ENCODE measurements at regions not wholly inside any gene's neighbourhood (a gene's known extent, or its start where the extent isn't known, plus 50 kb on each side); places are given as distances from the start of the nearest gene placed in this dataset.
"Not testable (repeated sequence)": the region's sequence is repeated elsewhere in the genome, so short reads cannot be mapped to it uniquely, and the experiment has no call there.

GRCh38 chr6:25124216-25124715 lies 154.9 kb upstream of the CARMIL1 start:
- no peak for DNase-seq (ENCODE audit: low spot score)

GRCh38 chr6:25125736-25126135 lies 153.4 kb upstream of the CARMIL1 start:
- no peak for DNase-seq (ENCODE audit: low spot score)

- DNase-seq (ENCODE audit: low spot score), result no peak
These were observed 151.9 kb upstream of the CARMIL1 start for GRCh38 chr6:25127076-25127837.

- DNase-seq (ENCODE audit: low spot score), result no peak
These were observed 148.7 kb upstream of the CARMIL1 start for GRCh38 chr6:25130518-25130917.

- no peak for DNase-seq (ENCODE audit: low spot score)
These were observed 146.2 kb upstream of the CARMIL1 start for GRCh38 chr6:25132934-25133333.

GRCh38 chr6:25133568-25133967 lies 145.6 kb upstream of the CARMIL1 start:
- DNase-seq (ENCODE audit: low spot score), result no peak

- DNase-seq (ENCODE audit: low spot score), result no peak
These were observed 142.3 kb upstream of the CARMIL1 start for GRCh38 chr6:25136854-25137253.

GRCh38 chr6:25137480-25137879 lies 141.7 kb upstream of the CARMIL1 start:
- no peak for DNase-seq (ENCODE audit: low spot score)

GRCh38 chr6:25137916-25138232 lies 141.3 kb upstream of the CARMIL1 start:
- DNase-seq (ENCODE audit: low spot score), result no peak

- peak; percentile 58 for DNase-seq (ENCODE audit: low spot score)
These were observed 140.8 kb upstream of the CARMIL1 start for GRCh38 chr6:25138233-25138933.

- DNase-seq (ENCODE audit: low spot score), result no peak
These were observed 140.2 kb upstream of the CARMIL1 start for GRCh38 chr6:25138934-25139415.

- DNase-seq (ENCODE audit: low spot score), result not testable (repeated sequence)
These were observed 139.6 kb upstream of the CARMIL1 start for GRCh38 chr6:25139608-25140007.

GRCh38 chr6:25142506-25142905 lies 136.7 kb upstream of the CARMIL1 start:
- no peak for DNase-seq (ENCODE audit: low spot score)

- DNase-seq (ENCODE audit: low spot score), result no peak
These were observed 134.3 kb upstream of the CARMIL1 start for GRCh38 chr6:25144919-25145318.

- DNase-seq (ENCODE audit: low spot score), result no peak
These were observed 132.0 kb upstream of the CARMIL1 start for GRCh38 chr6:25147223-25147622.

- no peak for DNase-seq (ENCODE audit: low spot score)
These were observed 129.1 kb upstream of the CARMIL1 start for GRCh38 chr6:25150031-25150430.

GRCh38 chr6:25150863-25151262 lies 128.3 kb upstream of the CARMIL1 start:
- DNase-seq (ENCODE audit: low spot score), result no peak

- DNase-seq (ENCODE audit: low spot score), result no peak
These were observed 126.1 kb upstream of the CARMIL1 start for GRCh38 chr6:25153079-25153478.

GRCh38 chr6:25154034-25154596 lies 125.1 kb upstream of the CARMIL1 start:
- DNase-seq (ENCODE audit: low spot score), result no peak

- DNase-seq (ENCODE audit: low spot score), result no peak
These were observed 124.0 kb upstream of the CARMIL1 start for GRCh38 chr6:25155211-25155610.

- DNase-seq (ENCODE audit: low spot score), result no peak
These were observed 123.1 kb upstream of the CARMIL1 start for GRCh38 chr6:25156123-25156522.

GRCh38 chr6:25157183-25157582 lies 122.0 kb upstream of the CARMIL1 start:
- no peak for DNase-seq (ENCODE audit: low spot score)

GRCh38 chr6:25157842-25158241 lies 121.3 kb upstream of the CARMIL1 start:
- no peak for DNase-seq (ENCODE audit: low spot score)

All from globus pallidus (tissue), 1 donor.